OCI-LY7 (cell line): ENCODE measurements at regions not wholly inside any gene's neighbourhood (a gene's known extent, or its start where the extent isn't known, plus 50 kb on each side); places are given as distances from the start of the nearest gene placed in this dataset.

Source experiments
- BruUV-seq: library from RNA; stranded (reverse); fragments of 400-500 nt; replicated peaks from 2 replicates; lab custom pipeline; 2021; lab: Mats Ljungman, UMichigan
- CTCF ChIA-PET: fragments of 300-600 bp; sonication (Branson Sonifier 250); formaldehyde crosslinking; loops from one replicate; lab custom pipeline; 2022; ENCODE audit warnings: antibody characterized with exemption; ENCODE audit not compliant: unreplicated experiment; lab: Charles Lee
- POLR2A ChIA-PET: fragments of 300-600 bp; sonication (Branson Sonifier 250); formaldehyde crosslinking; loops from one replicate; lab custom pipeline; 2022; ENCODE audit warnings: antibody characterized with exemption; lab: Charles Lee
- DNase-seq: peaks from one replicate; pipeline ENCODE4 v3.0.0-alpha.2; 2015; ENCODE audit warnings: low spot score
- H2AFZ ChIP-seq: fragments of 200-600 bp; sonication (generic), shearing (Covaris generic); 2 replicates; pipeline ENCODE4 v1.6.1; 2014; ENCODE audit warnings: mild to moderate bottlenecking, antibody characterized with exemption, low read length, moderate library complexity
- H3K27ac ChIP-seq: fragments of 200-600 bp; sonication (generic); 2 replicates; pipeline ENCODE4 v1.5.1; 2014; ENCODE audit warnings: mixed run types, low read depth, mild to moderate bottlenecking, moderate library complexity, low read length, inconsistent platforms; ENCODE audit not compliant: poor library complexity, severe bottlenecking
- H3K36me3 ChIP-seq: fragments of 200-600 bp; sonication (generic); 2 replicates; pipeline ENCODE4 v1.6.1; 2014; ENCODE audit warnings: mild to moderate bottlenecking, antibody characterized with exemption, low read length, moderate library complexity, mixed read lengths; ENCODE audit not compliant: insufficient read depth
- H3K4me1 ChIP-seq: fragments of 200-600 bp; sonication (generic); 2 replicates; pipeline ENCODE4 v1.5.1; 2014; ENCODE audit warnings: mild to moderate bottlenecking, low read length; ENCODE audit not compliant: insufficient read depth, poor library complexity, severe bottlenecking
- H3K4me2 ChIP-seq: fragments of 200-600 bp; sonication (generic); 2 replicates; pipeline ENCODE4 v1.6.1; 2014; ENCODE audit warnings: mild to moderate bottlenecking, low read length
- H3K4me3 ChIP-seq: fragments of 200-600 bp; sonication (generic); 2 replicates; pipeline ENCODE4 v1.5.1; 2014; ENCODE audit warnings: mild to moderate bottlenecking, low read depth, low read length; ENCODE audit not compliant: poor library complexity, severe bottlenecking
- H3K79me2 ChIP-seq: fragments of 200-600 bp; sonication (generic); 2 replicates; pipeline ENCODE4 v1.6.1; 2016; ENCODE audit warnings: low read depth, mild to moderate bottlenecking, low read length, moderate library complexity, mixed read lengths; ENCODE audit not compliant: insufficient read depth
- H3K9me2 ChIP-seq: fragments of 200-600 bp; sonication (generic); 2 replicates; pipeline ENCODE4 v1.6.1; 2016; ENCODE audit warnings: mild to moderate bottlenecking, low read length, mixed read lengths; ENCODE audit not compliant: insufficient read depth
- H3K9me3 ChIP-seq: fragments of 200-600 bp; sonication (generic); 2 replicates; pipeline ENCODE4 v1.6.1; 2014; ENCODE audit warnings: mild to moderate bottlenecking, mixed run types, low read length, mixed read lengths
- H4K20me1 ChIP-seq: fragments of 200-600 bp; sonication (generic); 2 replicates; pipeline ENCODE4 v1.6.1; 2014; ENCODE audit warnings: mild to moderate bottlenecking, antibody characterized with exemption, low read length, moderate library complexity, mixed read lengths; ENCODE audit not compliant: insufficient read depth
- EZH2phosphoT487 ChIP-seq: fragments of 200-600 bp; sonication (generic); IDR thresholded peaks from 2 replicates; pipeline ENCODE4 v1.6.1; 2018; ENCODE audit warnings: low read depth, borderline replicate concordance, mild to moderate bottlenecking, mixed run types, antibody characterized with exemption, low read length, moderate library complexity, mixed read lengths
- intact Hi-C: fragments of 100-400 bp; cut with micrococcal nuclease; formaldehyde crosslinking; loops from one replicate; pipeline ENCODE4 v1.10.0; 2022; ENCODE audit not compliant: unreplicated experiment
- TF ChIP-seq, protein P1 (sequence below): fragments of 200-600 bp; sonication (generic); conservative IDR thresholded peaks from 2 replicates; pipeline ENCODE4 v1.5.1; 2014; ENCODE audit warnings: mild to moderate bottlenecking, antibody characterized with exemption, low read length, moderate library complexity, mixed read lengths

DNA sequence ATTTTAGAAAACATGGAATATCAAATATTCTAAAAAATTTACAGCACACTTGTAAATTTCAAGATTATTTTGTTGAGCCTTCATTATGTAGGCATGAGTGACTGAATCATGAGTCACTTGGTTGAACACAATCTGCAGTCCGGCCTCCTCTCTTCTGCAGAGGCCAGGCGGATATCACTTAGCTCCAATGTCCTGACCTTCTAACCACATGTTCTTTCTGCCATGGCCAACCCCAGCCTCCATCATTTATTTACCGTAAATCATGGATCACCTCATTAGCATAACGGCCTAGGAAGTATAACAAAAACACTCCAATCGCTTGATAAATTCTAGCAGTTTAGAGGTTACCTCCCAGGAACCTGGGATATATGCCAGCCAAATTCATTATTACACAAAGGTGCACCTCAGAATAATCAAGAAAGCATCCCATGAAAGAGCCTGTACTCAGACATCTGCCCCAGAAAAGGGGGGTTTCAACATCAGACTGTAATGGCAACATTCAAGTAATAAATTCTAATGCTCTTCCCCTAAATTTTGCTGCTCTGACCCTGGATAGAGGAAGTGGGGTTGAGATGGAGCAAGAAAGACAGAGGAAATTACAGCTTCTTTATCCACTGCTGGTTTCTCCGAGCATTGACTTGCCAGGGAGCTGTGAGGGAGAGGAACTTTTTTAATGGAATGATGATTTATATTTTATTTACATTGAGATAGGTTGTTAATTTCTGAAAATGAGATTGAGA is 2153.6 kb upstream of the AGA start:
- ChIA-PET POLR2A (no interaction called here), CTCF (no interaction called here)
- Histone ChIP-seq H2AFZ (no peak overlapping the region), H3K4me3 (no peak overlapping the region), H3K9me2 (no peaks in the 10 kb centered on the region), H4K20me1 (no peaks in the 10 kb centered on the region), H3K4me1 (no peaks in the 10 kb centered on the region), H3K36me3 (no peaks in the 10 kb centered on the region), H3K27ac (no peak overlapping the region), H3K79me2 (no peaks in the 10 kb centered on the region), H3K4me2 (no peak overlapping the region), H3K9me3 (no peaks in the 10 kb centered on the region)
- BruUV-seq: no TSS peak
- intact Hi-C loops: no loop called here
- TF ChIP-seq, protein P1, sequence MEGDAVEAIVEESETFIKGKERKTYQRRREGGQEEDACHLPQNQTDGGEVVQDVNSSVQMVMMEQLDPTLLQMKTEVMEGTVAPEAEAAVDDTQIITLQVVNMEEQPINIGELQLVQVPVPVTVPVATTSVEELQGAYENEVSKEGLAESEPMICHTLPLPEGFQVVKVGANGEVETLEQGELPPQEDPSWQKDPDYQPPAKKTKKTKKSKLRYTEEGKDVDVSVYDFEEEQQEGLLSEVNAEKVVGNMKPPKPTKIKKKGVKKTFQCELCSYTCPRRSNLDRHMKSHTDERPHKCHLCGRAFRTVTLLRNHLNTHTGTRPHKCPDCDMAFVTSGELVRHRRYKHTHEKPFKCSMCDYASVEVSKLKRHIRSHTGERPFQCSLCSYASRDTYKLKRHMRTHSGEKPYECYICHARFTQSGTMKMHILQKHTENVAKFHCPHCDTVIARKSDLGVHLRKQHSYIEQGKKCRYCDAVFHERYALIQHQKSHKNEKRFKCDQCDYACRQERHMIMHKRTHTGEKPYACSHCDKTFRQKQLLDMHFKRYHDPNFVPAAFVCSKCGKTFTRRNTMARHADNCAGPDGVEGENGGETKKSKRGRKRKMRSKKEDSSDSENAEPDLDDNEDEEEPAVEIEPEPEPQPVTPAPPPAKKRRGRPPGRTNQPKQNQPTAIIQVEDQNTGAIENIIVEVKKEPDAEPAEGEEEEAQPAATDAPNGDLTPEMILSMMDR: no peak
- no peak for TF ChIP-seq EZH2phosphoT487
- no peak for DNase-seq

DNA sequence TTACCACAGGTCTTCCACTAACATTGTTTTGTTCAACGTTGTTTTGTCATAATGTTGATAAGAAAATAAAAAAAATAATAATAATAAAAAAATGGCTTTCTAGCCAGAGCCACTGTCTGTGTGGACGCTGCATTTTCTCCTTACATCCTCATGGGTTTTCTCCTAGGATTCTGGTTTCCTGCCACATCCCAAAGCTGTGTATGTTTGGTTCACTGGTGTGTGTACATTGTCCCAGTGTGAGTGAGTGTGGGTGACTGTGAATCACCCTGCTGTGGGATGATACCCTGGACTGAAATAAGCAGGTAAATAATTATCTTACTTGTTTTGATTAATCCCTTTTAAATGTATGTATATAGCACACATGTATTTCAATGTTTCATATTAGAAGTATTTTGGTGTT is 2154.4 kb upstream of the AGA start:
- POLR2A ChIA-PET: no interaction called here
- H3K27ac ChIP-seq: no peak overlapping the region
- no peaks in the 10 kb centered on the region for H3K9me3 ChIP-seq
- no peaks in the 10 kb centered on the region for H4K20me1 ChIP-seq
- DNase-seq: no peak
- CTCF ChIA-PET: no interaction called here
- BruUV-seq: no TSS peak
- H3K4me3 ChIP-seq: no peak overlapping the region
- H3K4me1 ChIP-seq: no peaks in the 10 kb centered on the region
- H3K79me2 ChIP-seq: no peaks in the 10 kb centered on the region
- H3K36me3 ChIP-seq: no peaks in the 10 kb centered on the region
- H3K9me2 ChIP-seq: no peaks in the 10 kb centered on the region
- no peak overlapping the region for H3K4me2 ChIP-seq
- no peak overlapping the region for H2AFZ ChIP-seq
- intact Hi-C loops: no loop called here
- TF ChIP-seq, protein P1: no peak
- TF ChIP-seq EZH2phosphoT487: no peak

DNA sequence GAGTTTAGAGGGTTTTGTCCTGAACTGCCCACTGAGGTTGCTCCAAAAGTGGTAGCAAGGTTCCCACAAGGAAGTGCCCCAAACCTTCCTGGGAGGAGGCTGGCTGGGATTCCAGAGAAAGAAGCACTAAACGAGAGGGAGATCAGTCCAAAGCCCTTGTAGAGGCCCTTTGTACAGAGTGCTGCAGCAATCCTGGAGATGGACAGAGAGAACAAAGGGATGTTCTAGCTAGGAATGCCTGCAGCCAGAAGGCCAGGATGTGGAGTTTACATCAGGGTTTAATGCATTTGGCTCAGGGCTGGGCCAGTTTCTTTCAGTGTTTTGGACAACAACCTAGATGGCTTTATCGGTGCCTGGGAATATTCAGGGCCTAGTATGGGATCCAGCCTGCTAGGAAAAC is 2155.1 kb upstream of the AGA start:
- no TSS peak for BruUV-seq
- Histone ChIP-seq H3K4me1 (no peaks in the 10 kb centered on the region), H3K27ac (no peak overlapping the region), H3K9me2 (no peaks in the 10 kb centered on the region), H2AFZ (no peak overlapping the region), H3K4me2 (no peak overlapping the region), H3K79me2 (no peaks in the 10 kb centered on the region), H3K4me3 (no peak overlapping the region), H3K36me3 (no peaks in the 10 kb centered on the region), H3K9me3 (no peaks in the 10 kb centered on the region), H4K20me1 (no peaks in the 10 kb centered on the region)
- ChIA-PET POLR2A (no interaction called here), CTCF (no interaction called here)
- intact Hi-C loops: no loop called here
- DNase-seq: no peak
- TF ChIP-seq EZH2phosphoT487: no peak
